Activated B cell treated with CpG ODN at 0.5 μM for 24 hours (primary cell): ENCODE measurements at regions not wholly inside any gene's neighbourhood (a gene's known extent, or its start where the extent isn't known, plus 50 kb on each side); places are given as distances from the start of the nearest gene placed in this dataset.
"Not testable (repeated sequence)": the region's sequence is repeated elsewhere in the genome, so short reads cannot be mapped to it uniquely, and the experiment has no call there.

ENCODE experiments used
- ATAC-seq: fragments of 200-7000 bp; cut with Tn5 transposase; one replicate; pipeline ENCODE4 v1.10.0; 2021; ENCODE audit warnings: low read depth, mild to moderate bottlenecking, moderate library complexity
- CTCF ChIA-PET: fragments of 350-600 bp; sonication (Branson Sonifier 250); formaldehyde crosslinking; loops from one replicate; lab custom pipeline; 2021; ENCODE audit warnings: antibody characterized with exemption; lab: Charles Lee
- POLR2A ChIA-PET: fragments of 350-600 bp; sonication (Branson Sonifier 250); formaldehyde crosslinking; loops from one replicate; lab custom pipeline; 2021; ENCODE audit warnings: antibody characterized with exemption; lab: Charles Lee
- DNase-seq: peaks from one replicate; pipeline ENCODE4 v3.0.0; 2022
- H3K27ac Mint-ChIP-seq: one replicate; pipeline ENCODE4 v1.8.0; 2020; ENCODE audit warnings: mixed read lengths
- H3K27me3 Mint-ChIP-seq: one replicate; pipeline ENCODE4 v1.8.0; 2021; ENCODE audit warnings: mixed read lengths
- H3K36me3 Mint-ChIP-seq: one replicate; pipeline ENCODE4 v1.8.0; 2021; ENCODE audit warnings: low read depth, mixed read lengths
- H3K4me1 Mint-ChIP-seq: one replicate; pipeline ENCODE4 v1.8.0; 2021; ENCODE audit warnings: mixed read lengths
- H3K4me3 Mint-ChIP-seq: one replicate; pipeline ENCODE4 v1.8.0; 2020; ENCODE audit warnings: mild to moderate bottlenecking, mixed read lengths
- H3K9me3 Mint-ChIP-seq: one replicate; pipeline ENCODE4 v1.8.0; 2020; ENCODE audit warnings: mixed read lengths
- CTCF ChIP-seq: fragments of 200-600 bp; IDR thresholded peaks from one replicate; pipeline ENCODE4 v1.8.0; 2022; ENCODE audit warnings: antibody characterized with exemption, mild to moderate bottlenecking
- intact Hi-C: fragments of 100-400 bp; cut with micrococcal nuclease; formaldehyde crosslinking; loops from one replicate; pipeline ENCODE4 v1.15.1; 2024

DNA sequence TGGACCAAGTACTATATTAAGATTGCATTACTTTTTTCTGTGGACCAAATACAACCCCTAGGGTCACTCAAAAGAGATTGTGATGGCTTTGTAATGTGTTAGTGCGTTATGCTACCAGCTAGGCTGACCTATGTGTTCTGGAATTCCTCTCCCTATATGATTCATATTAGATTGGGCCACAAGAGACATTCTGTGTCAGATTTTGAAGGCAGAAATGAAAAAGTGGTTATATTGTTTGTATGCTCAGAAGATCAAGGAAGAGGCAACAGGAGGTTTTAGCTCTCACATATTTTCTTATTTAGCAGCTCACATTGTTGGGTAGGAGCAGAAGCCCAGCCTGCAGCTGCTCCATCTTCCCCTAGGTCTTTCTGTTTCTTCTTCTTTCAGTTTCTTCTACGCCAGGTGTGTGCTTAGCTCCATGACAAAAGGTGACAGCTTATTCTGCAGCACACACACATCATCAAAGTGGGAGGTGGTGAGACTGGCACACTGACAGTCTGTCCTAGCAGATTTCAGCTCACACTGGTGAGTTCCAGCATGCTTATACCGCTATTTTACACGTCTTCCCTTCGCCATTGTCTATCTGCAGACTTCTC lies 156.8 kb upstream of the UBE2E3 start:
- Mint-ChIP-seq H3K9me3 (no peaks in the 10 kb centered on the region), H3K4me1 (no peaks in the 10 kb centered on the region), H3K4me3 (no peak overlapping the region), H3K27me3 (no peaks in the 10 kb centered on the region), H3K36me3 (no peaks in the 10 kb centered on the region), H3K27ac (no peak overlapping the region)
- ChIA-PET POLR2A (no interaction called here), CTCF (no interaction called here)
- no peak for TF ChIP-seq CTCF
- intact Hi-C loops, result no loop called here
- ATAC-seq (no peak), DNase-seq (no peak)

GRCh38 chr2:180819106-180819505 lies 161.3 kb upstream of the UBE2E3 start:
- Mint-ChIP-seq H3K36me3 (no peaks in the 10 kb centered on the region), H3K4me3 (no peak overlapping the region), H3K9me3 (peaks cover 5% of the 10 kb centered on the region), H3K4me1 (no peaks in the 10 kb centered on the region), H3K27ac (no peak overlapping the region), H3K27me3 (no peaks in the 10 kb centered on the region)
- intact Hi-C loops, result no loop called here
- ChIA-PET CTCF (no interaction called here), POLR2A (no interaction called here)
- DNase-seq (no peak), ATAC-seq (no peak)
- TF ChIP-seq CTCF, result no peak

- CTCF ChIA-PET, H3K36me3 Mint-ChIP-seq, DNase-seq, H3K4me1 Mint-ChIP-seq, POLR2A ChIA-PET, H3K27ac Mint-ChIP-seq, ATAC-seq, intact Hi-C loops, H3K4me3 Mint-ChIP-seq, H3K9me3 Mint-ChIP-seq, H3K27me3 Mint-ChIP-seq: not testable (repeated sequence)
Measured at GRCh38 chr2:180818700-180819099, 161.7 kb upstream of the UBE2E3 start.

DNA sequence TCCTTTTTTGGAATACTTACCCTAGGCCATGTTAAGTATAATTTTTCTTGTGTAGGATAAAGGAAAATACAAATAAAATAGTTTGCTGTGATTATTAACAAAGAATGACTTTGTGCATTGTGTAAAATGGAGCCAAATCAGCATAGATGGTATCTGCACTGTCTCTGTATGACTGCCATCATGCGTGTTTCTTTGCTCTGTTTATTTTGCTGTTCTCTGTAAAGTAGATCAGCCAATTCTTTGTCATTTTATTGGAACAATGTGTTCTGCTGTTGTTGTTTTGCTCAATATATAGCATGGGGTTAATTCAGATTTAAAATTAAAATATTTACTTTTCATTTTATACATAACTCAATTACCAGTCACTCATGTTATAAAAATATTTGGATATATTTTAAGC lies 181.3 kb upstream of the UBE2E3 start:
- DNase-seq (no peak), ATAC-seq (no peak)
- Mint-ChIP-seq H3K27ac (no peak overlapping the region), H3K27me3 (no peaks in the 10 kb centered on the region), H3K9me3 (no peaks in the 10 kb centered on the region), H3K36me3 (no peaks in the 10 kb centered on the region), H3K4me1 (no peaks in the 10 kb centered on the region), H3K4me3 (no peak overlapping the region)
- TF ChIP-seq CTCF, result no peak
- intact Hi-C loops, result no loop called here
- ChIA-PET POLR2A (no interaction called here), CTCF (no interaction called here)

- POLR2A ChIA-PET, result interaction anchor here (0.6 kb wide), 1 partner anchor 29 kb away, joined by 3 read pairs; no protein-coding TSS in a partner anchor
- Mint-ChIP-seq H3K4me1 (no peaks in the 10 kb centered on the region), H3K27ac (no peak overlapping the region), H3K36me3 (no peaks in the 10 kb centered on the region), H3K9me3 (no peaks in the 10 kb centered on the region), H3K4me3 (no peak overlapping the region), H3K27me3 (peaks cover 3% of the 10 kb centered on the region)
- CTCF ChIA-PET, result no interaction called here
- TF ChIP-seq CTCF, result no peak
- DNase-seq (no peak), ATAC-seq (no peak)
- intact Hi-C loops, result no loop called here
Measured at GRCh38 chr2:180790891-180791290, 189.5 kb upstream of the UBE2E3 start.

DNA sequence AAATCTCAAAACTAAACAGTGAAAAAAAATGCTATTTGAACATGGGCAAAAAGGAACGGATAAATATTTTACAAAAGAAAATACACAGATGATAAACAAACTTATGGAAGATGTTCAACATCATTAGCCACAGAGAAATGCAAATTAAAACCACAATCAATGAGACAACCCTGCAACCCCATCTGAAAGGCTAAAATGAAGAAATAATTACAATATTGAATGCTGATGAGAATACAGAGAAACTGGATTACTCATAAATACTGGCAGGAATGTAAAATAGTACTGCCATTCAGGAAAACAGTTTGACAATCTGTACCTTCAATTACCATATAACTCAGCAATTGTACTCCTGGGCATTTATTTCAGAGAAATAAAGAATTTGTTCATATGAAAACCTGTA lies 193.1 kb upstream of the UBE2E3 start:
- H3K27ac Mint-ChIP-seq, result no peak overlapping the region
- TF ChIP-seq CTCF, result no peak
- peaks cover 2% of the 10 kb centered on the region for H3K9me3 Mint-ChIP-seq
- intact Hi-C loops, result no loop called here
- DNase-seq, result no peak
- no peaks in the 10 kb centered on the region for H3K4me1 Mint-ChIP-seq
- H3K27me3 Mint-ChIP-seq, result peaks cover 3% of the 10 kb centered on the region
- ATAC-seq, result no peak
- H3K4me3 Mint-ChIP-seq, result no peak overlapping the region
- H3K36me3 Mint-ChIP-seq, result no peaks in the 10 kb centered on the region
- ChIA-PET POLR2A (no interaction called here), CTCF (no interaction called here)
